ENCODE measurements at regions not wholly inside any gene's neighbourhood (a gene's known extent, or its start where the extent isn't known, plus 50 kb on each side); places are given as distances from the start of the nearest gene placed in this dataset.

- CTCF ChIA-PET = no interaction called here
- POLR2A ChIA-PET = no interaction called here
- Mint-ChIP-seq H3K27me3 (ENCODE audit: insufficient read depth, unreplicated experiment) (peaks cover under 1% of the 10 kb centered on the region), H3K4me1 (ENCODE audit: low read depth, unreplicated experiment) (no peaks in the 10 kb centered on the region), H3K27ac (ENCODE audit: unreplicated experiment) (no peak overlapping the region), H3K4me3 (ENCODE audit: unreplicated experiment) (no peak overlapping the region), H3K36me3 (ENCODE audit: insufficient read depth, unreplicated experiment) (no peaks in the 10 kb centered on the region), H3K9me3 (ENCODE audit: unreplicated experiment) (no peaks in the 10 kb centered on the region)
- H3K4me3 ChIP-seq (ENCODE audit: low read depth, low read length) = no peak overlapping the region
- no peaks in the 10 kb centered on the region for H3K4me1 ChIP-seq
- H3K9me3 ChIP-seq = no peaks in the 10 kb centered on the region
- H3K36me3 ChIP-seq (ENCODE audit: control insufficient read depth, insufficient read depth, low read length) = no peaks in the 10 kb centered on the region
- H3K27me3 ChIP-seq (replicated peaks; ENCODE audit: control insufficient read depth, insufficient read depth, low read length) = no peaks in the 10 kb centered on the region
- no peak for TF ChIP-seq CTCF (IDR thresholded peaks at IDR 0.05; ENCODE audit: insufficient read depth in 1 of 2, low read depth in 1 of 2, low read length in 1 of 2, severe bottlenecking in 1 of 2, unreplicated experiment in 1 of 2)
- BruUV-seq (replicated peaks) = no TSS peak
- no peak for DNase-seq
- intact Hi-C loops (cut with micrococcal nuclease; ENCODE audit: unreplicated experiment) = no loop called here
Observed at GRCh38 chr5:60007729-60008128, 114.2 kb upstream of the PDE4D start.

GRCh38 chr5:59999056-59999455 is 105.5 kb upstream of the PDE4D start:
- H3K4me3 ChIP-seq (ENCODE audit: low read depth, low read length) = no peak overlapping the region
- H3K4me1 ChIP-seq = no peaks in the 10 kb centered on the region
- intact Hi-C loops (cut with micrococcal nuclease; ENCODE audit: unreplicated experiment) = no loop called here
- H3K9me3 Mint-ChIP-seq (ENCODE audit: unreplicated experiment) = no peaks in the 10 kb centered on the region
- no peak overlapping the region for H3K27ac Mint-ChIP-seq (ENCODE audit: unreplicated experiment)
- BruUV-seq (replicated peaks) = no TSS peak
- no peak for DNase-seq
- no peaks in the 10 kb centered on the region for H3K36me3 ChIP-seq (ENCODE audit: control insufficient read depth, insufficient read depth, low read length)
- H3K27me3 ChIP-seq (replicated peaks; ENCODE audit: control insufficient read depth, insufficient read depth, low read length) = no peaks in the 10 kb centered on the region
- H3K36me3 Mint-ChIP-seq (ENCODE audit: insufficient read depth, unreplicated experiment) = no peaks in the 10 kb centered on the region
- POLR2A ChIA-PET = no interaction called here
- H3K9me3 ChIP-seq = no peaks in the 10 kb centered on the region
- no peaks in the 10 kb centered on the region for H3K27me3 Mint-ChIP-seq (ENCODE audit: insufficient read depth, unreplicated experiment)
- CTCF ChIA-PET = interaction anchor here (0.6 to 0.7 kb wide), 2 partner anchors 288 to 427 kb away, joined by 5 to 6 read pairs; no protein-coding TSS in a partner anchor
- H3K4me1 Mint-ChIP-seq (ENCODE audit: low read depth, unreplicated experiment) = no peaks in the 10 kb centered on the region
- H3K4me3 Mint-ChIP-seq (ENCODE audit: unreplicated experiment) = no peak overlapping the region
- TF ChIP-seq CTCF (IDR thresholded peaks at IDR 0.05; ENCODE audit: insufficient read depth in 1 of 2, low read depth in 1 of 2, low read length in 1 of 2, severe bottlenecking in 1 of 2, unreplicated experiment in 1 of 2) = no peak

GRCh38 chr5:59992206-59992605 is 98.7 kb upstream of the PDE4D start:
- ChIA-PET CTCF (no interaction called here), POLR2A (no interaction called here)
- no peaks in the 10 kb centered on the region for H3K9me3 ChIP-seq
- no peaks in the 10 kb centered on the region for H3K27me3 ChIP-seq (replicated peaks; ENCODE audit: control insufficient read depth, insufficient read depth, low read length)
- no TSS peak for BruUV-seq (replicated peaks)
- no peaks in the 10 kb centered on the region for H3K36me3 ChIP-seq (ENCODE audit: control insufficient read depth, insufficient read depth, low read length)
- H3K4me3 ChIP-seq (ENCODE audit: low read depth, low read length) = no peak overlapping the region
- TF ChIP-seq CTCF (IDR thresholded peaks at IDR 0.05; ENCODE audit: insufficient read depth in 1 of 2, low read depth in 1 of 2, low read length in 1 of 2, severe bottlenecking in 1 of 2, unreplicated experiment in 1 of 2) = no peak
- H3K4me1 ChIP-seq = no peaks in the 10 kb centered on the region
- no peaks in the 10 kb centered on the region for H3K9me3 Mint-ChIP-seq (ENCODE audit: unreplicated experiment)
- peaks cover 2% of the 10 kb centered on the region for H3K27me3 Mint-ChIP-seq (ENCODE audit: insufficient read depth, unreplicated experiment)
- intact Hi-C loops (cut with micrococcal nuclease; ENCODE audit: unreplicated experiment) = no loop called here
- no peak overlapping the region for H3K27ac Mint-ChIP-seq (ENCODE audit: unreplicated experiment)
- H3K4me1 Mint-ChIP-seq (ENCODE audit: low read depth, unreplicated experiment) = no peaks in the 10 kb centered on the region
- H3K36me3 Mint-ChIP-seq (ENCODE audit: insufficient read depth, unreplicated experiment) = no peaks in the 10 kb centered on the region
- DNase-seq = no peak
- H3K4me3 Mint-ChIP-seq (ENCODE audit: unreplicated experiment) = no peak overlapping the region
